BJ (cell line): ENCODE measurements at regions not wholly inside any gene's neighbourhood (a gene's known extent, or its start where the extent isn't known, plus 50 kb on each side); places are given as distances from the start of the nearest gene placed in this dataset.

Experiments
- CTCF ChIA-PET: fragments of 350-600 bp; formaldehyde crosslinking; extraction: SDS; loops from one replicate; lab custom pipeline; 2021; ENCODE audit warnings: antibody characterized with exemption, inconsistent platforms; lab: Yijun Ruan, JAX
- POLR2A ChIA-PET: fragments of 300-600 bp; sonication (Branson Sonifier 250); formaldehyde crosslinking; extraction: SDS; loops from one replicate; lab custom pipeline; 2021; ENCODE audit warnings: antibody characterized with exemption; lab: Charles Lee
- DNase-seq: peaks from one replicate; pipeline ENCODE4 v3.0.0-alpha.2; 2011; ENCODE audit warnings: low read depth
- H3K27me3 ChIP-seq: 2 replicates; pipeline ENCODE4 v1.6.0; 2011; ENCODE audit warnings: low read length; ENCODE audit not compliant: control insufficient read depth, insufficient read depth
- H3K36me3 ChIP-seq: 2 replicates; pipeline ENCODE4 v1.5.1; 2011; ENCODE audit warnings: low read length; ENCODE audit not compliant: control insufficient read depth, insufficient read depth
- H3K4me3 ChIP-seq: 2 replicates; pipeline ENCODE4 v1.5.1; 2011; ENCODE audit warnings: low read depth, mild to moderate bottlenecking, control low read depth, low read length
- TF ChIP-seq, protein P1 (sequence below): IDR thresholded peaks from 2 replicates; pipeline ENCODE4 v1.5.1; 2011; ENCODE audit warnings: low read depth, mild to moderate bottlenecking, control low read depth, inconsistent platforms, low read length, moderate library complexity; ENCODE audit not compliant: insufficient read depth

DNA sequence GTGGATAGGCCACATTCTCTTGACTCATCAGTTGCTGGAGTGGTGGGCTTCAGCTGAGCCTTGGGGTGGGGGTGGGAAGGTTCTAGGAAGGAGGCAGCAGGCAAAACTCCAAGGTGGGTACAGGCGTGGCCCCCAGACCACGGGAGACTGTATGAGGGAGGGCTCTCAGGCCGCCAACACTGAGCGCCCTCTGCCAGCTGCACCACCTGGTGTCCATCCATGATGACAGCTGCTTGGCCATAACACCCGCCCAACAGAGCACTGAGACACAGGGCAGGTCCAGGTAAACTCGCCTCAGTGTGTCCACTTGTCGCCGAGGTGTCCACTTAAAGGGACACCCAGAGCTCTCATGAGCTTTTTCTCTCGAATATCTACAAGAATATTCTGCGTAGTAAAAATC lies 133.5 kb downstream of the C16orf95 start:
- ChIA-PET CTCF (interaction anchor here (0.6 to 0.7 kb wide), 2 partner anchors 10 to 435 kb away, joined by 3 to 4 read pairs; no protein-coding TSS in a partner anchor), POLR2A (no interaction called here)
- DNase-seq, result no peak
- TF ChIP-seq, protein P1, sequence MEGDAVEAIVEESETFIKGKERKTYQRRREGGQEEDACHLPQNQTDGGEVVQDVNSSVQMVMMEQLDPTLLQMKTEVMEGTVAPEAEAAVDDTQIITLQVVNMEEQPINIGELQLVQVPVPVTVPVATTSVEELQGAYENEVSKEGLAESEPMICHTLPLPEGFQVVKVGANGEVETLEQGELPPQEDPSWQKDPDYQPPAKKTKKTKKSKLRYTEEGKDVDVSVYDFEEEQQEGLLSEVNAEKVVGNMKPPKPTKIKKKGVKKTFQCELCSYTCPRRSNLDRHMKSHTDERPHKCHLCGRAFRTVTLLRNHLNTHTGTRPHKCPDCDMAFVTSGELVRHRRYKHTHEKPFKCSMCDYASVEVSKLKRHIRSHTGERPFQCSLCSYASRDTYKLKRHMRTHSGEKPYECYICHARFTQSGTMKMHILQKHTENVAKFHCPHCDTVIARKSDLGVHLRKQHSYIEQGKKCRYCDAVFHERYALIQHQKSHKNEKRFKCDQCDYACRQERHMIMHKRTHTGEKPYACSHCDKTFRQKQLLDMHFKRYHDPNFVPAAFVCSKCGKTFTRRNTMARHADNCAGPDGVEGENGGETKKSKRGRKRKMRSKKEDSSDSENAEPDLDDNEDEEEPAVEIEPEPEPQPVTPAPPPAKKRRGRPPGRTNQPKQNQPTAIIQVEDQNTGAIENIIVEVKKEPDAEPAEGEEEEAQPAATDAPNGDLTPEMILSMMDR, result no peak
- H3K4me3 ChIP-seq, result no peak overlapping the region
- no peaks in the 10 kb centered on the region for H3K36me3 ChIP-seq
- no peaks in the 10 kb centered on the region for H3K27me3 ChIP-seq

- no peaks in the 10 kb centered on the region for H3K36me3 ChIP-seq
- ChIA-PET CTCF (interaction anchor here (0.6 to 1.2 kb wide), 3 partner anchors 94 to 384 kb away, joined by 3 to 5 read pairs (median 4); no protein-coding TSS in a partner anchor), POLR2A (no interaction called here)
- TF ChIP-seq, protein P1, result 0 out of 2 replicates have a peak, but pooled peaks have one; percentile 18
- no peaks in the 10 kb centered on the region for H3K27me3 ChIP-seq
- H3K4me3 ChIP-seq, result no peak overlapping the region
- no peak for DNase-seq
These were observed 131.9 kb downstream of the C16orf95 start for GRCh38 chr16:87185308-87185707.

DNA sequence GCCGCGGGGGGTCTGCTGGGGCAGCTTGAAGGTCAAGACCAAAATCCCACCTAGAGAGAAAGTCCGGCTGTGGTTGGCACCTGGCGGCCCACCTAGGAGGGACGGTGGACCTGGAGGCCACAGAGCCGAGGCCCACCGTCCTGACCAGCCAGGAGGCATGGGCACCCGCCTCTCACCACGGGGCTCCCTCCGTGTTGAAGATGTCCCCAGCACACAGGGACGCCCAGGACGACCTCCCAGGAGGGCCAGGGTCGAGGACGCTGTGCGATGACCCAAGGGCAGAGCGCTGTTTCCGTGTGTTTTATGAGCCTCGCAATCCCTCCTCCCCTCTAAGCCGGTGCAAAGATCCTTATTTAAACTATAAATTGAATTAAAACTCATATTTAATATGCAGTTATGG lies 131.2 kb downstream of the C16orf95 start:
- CTCF ChIA-PET, result interaction anchor here (1.2 kb wide), 1 partner anchor 123 kb away, joined by 4 read pairs; no protein-coding TSS in a partner anchor
- no peak for DNase-seq
- Histone ChIP-seq H3K4me3 (no peak overlapping the region), H3K27me3 (no peaks in the 10 kb centered on the region), H3K36me3 (no peaks in the 10 kb centered on the region)
- TF ChIP-seq, protein P1, result no peak
- POLR2A ChIA-PET, result no interaction called here

DNA sequence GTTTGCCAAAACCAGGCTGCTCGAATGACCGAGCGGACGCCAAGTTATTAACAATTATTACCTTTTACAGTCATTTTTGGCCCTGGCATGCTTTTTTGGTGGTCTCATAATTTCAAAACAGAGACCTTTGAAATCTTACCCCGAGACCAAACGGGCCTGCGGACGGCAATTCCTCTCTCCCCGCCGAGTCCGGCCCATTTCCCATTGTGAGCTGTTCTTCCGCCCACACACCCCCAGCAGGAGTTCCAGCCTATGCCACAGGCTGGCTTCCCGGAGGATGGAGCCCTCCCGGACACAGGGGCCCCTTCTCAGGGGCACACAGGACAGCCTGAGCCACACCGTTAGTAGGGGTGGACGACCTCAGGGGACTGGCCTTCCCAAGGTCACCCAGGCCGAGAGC lies 130.7 kb downstream of the C16orf95 start:
- H3K4me3 ChIP-seq, result no peak overlapping the region
- no peak for DNase-seq
- ChIA-PET CTCF (no interaction called here), POLR2A (no interaction called here)
- TF ChIP-seq, protein P1, result no peak
- H3K27me3 ChIP-seq, result no peaks in the 10 kb centered on the region
- H3K36me3 ChIP-seq, result no peaks in the 10 kb centered on the region

DNA sequence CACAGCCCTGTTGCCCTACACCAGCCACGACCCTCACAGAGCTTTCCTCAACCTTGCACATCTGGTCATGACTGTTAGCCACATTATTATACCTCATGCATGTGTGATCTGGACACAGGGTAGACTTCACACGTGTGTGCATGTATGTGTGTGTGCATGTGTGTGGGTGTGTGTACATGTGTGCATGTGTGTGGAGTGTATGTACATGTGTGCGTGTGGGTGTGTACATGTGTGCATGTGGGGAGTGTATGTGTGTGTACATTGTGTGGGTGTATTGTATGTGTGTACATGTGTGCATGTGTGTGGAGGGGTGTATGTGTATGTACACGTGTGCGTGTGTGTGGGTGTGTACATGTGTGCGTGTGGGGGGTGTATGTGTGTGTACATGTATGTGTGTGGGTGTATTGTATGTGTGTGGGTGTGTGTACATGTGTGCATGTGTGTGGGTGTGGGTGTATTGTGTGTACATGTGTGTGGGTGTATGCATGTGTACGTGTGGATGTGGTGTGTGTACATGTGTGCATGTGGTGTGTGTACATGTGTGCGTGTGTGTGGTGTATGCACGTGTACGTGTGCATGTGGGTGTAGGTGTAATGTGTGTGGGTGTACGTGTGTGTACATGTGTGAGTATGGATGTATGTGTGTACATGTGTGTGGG lies 130.2 kb downstream of the C16orf95 start:
- TF ChIP-seq, protein P1, result no peak
- ChIA-PET POLR2A (no interaction called here), CTCF (no interaction called here)
- H3K4me3 ChIP-seq, result no peak overlapping the region
- no peak for DNase-seq
- no peaks in the 10 kb centered on the region for H3K36me3 ChIP-seq
- H3K27me3 ChIP-seq, result no peaks in the 10 kb centered on the region
